H1 (cell line): ENCODE measurements at regions not wholly inside any gene's neighbourhood (a gene's known extent, or its start where the extent isn't known, plus 50 kb on each side); places are given as distances from the start of the nearest gene placed in this dataset.

Experiments
- CHD7 ChIP-seq: fragments of 300-600 bp; sonication (generic); IDR thresholded peaks from 2 replicates; pipeline ENCODE4 v1.7.1; 2012; ENCODE audit warnings: low read length, moderate library complexity, mild to moderate bottlenecking, inconsistent platforms; ENCODE audit not compliant: insufficient replicate concordance

- TF ChIP-seq CHD7: no peak
- TF ChIP-seq, all 59 proteins: peak for 0
These were observed 319.0 kb downstream of the KCNRG start (continued) for GRCh38 chr13:50334115-50334778.
